Body of pancreas (tissue), 4 donors: ENCODE measurements at regions not wholly inside any gene's neighbourhood (a gene's known extent, or its start where the extent isn't known, plus 50 kb on each side); places are given as distances from the start of the nearest gene placed in this dataset.
"Not testable (repeated sequence)": the region's sequence is repeated elsewhere in the genome, so short reads cannot be mapped to it uniquely, and the experiment has no call there.

ENCODE experiments used
- CTCF ChIP-seq, 7 experiments: fragments of 450-650 bp in 4 of 7; fragments of 200-600 bp in 3 of 7; sonication (generic) in 3 of 7; IDR thresholded peaks; one replicate each; pipeline ENCODE4 v1.5.1; 2016 to 2019; ENCODE audit warnings: antibody characterized with exemption in 7 of 7
- POLR2A ChIP-seq, 3 donors: fragments of 450-650 bp; IDR thresholded peaks; one replicate each; pipeline ENCODE4 v1.6.1; 2016; ENCODE audit warnings: antibody characterized with exemption in 3 of 3, mild to moderate bottlenecking in 2 of 3

- TF ChIP-seq POLR2A, CTCF (IDR thresholded peaks at IDR 0.05): not testable (repeated sequence)
Observed at GRCh38 chr15:84164423-84165292, 70.9 kb upstream of the GOLGA6L4 start.
